ENCODE measurements at regions not wholly inside any gene's neighbourhood (a gene's known extent, or its start where the extent isn't known, plus 50 kb on each side); places are given as distances from the start of the nearest gene placed in this dataset.

- no peak for FAIRE-seq
- no peak for DNase-seq (ENCODE audit: insufficient read length, low spot score)
Observed at GRCh38 chr7:106393564-106394251, 108.9 kb upstream of the NAMPT start.

GRCh38 chr7:106392590-106392989 lies 107.8 kb upstream of the NAMPT start:
- no peak for FAIRE-seq
- DNase-seq (ENCODE audit: insufficient read length, low spot score) = no peak

- FAIRE-seq (no peak), DNase-seq (ENCODE audit: insufficient read length, low spot score) (no peak)
Observed at GRCh38 chr7:106392144-106392543, 107.4 kb upstream of the NAMPT start.

GRCh38 chr7:106386958-106387357 lies 102.2 kb upstream of the NAMPT start:
- DNase-seq (ENCODE audit: insufficient read length, low spot score) = no peak
- no peak for FAIRE-seq

DNA sequence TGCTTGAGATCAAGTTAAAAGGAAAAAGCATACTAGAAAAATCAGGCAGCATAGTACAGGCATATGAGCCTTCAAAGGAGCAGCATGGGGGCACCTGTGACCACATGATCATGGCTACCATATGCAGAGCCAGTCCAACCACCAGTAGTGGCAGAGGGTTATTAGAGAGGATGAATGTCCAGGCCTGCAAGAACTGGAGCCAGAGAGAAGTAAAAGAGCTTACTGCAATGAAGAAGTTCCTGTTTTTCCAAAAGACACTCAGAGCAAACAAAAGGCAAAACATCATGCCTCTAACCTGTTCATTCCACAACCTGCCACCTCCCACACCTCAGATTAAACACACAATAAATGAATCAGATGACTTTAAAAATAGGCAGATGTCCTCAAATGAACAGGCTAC lies 99.6 kb upstream of the NAMPT start:
- DNase-seq (ENCODE audit: insufficient read length, low spot score) = no peak
- no peak for FAIRE-seq

- no peak for DNase-seq (ENCODE audit: insufficient read length, low spot score)
- no peak for FAIRE-seq
Observed at GRCh38 chr7:106382929-106383328, 98.1 kb upstream of the NAMPT start.

- FAIRE-seq = no peak
- no peak for DNase-seq (ENCODE audit: insufficient read length, low spot score)
Observed at GRCh38 chr7:106382129-106382528, 97.3 kb upstream of the NAMPT start.

DNA sequence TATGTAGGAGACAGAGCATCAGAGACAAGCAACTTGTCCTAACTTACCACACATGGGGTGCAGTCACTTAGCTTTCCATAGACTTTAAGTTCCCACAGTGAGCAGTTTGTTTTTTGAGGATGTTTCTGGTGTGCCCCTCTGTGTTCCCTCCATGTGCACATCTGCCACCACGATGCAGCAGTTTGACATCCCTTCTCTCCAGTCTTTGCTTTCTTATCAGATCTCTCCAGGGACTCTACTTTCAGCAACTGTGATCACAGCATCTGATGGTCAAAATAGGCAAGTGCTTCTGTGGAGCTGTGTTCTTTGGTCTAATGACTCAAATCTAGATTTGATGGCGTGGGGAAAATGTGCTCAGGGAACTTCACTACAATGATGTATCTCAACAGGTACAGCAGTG lies 96.5 kb upstream of the NAMPT start:
- no peak for FAIRE-seq

GRCh38 chr7:106377847-106378361 lies 93.1 kb upstream of the NAMPT start:
- FAIRE-seq = no peak
- no peak for DNase-seq (ENCODE audit: insufficient read length, low spot score)

More for the DNA sequence above, 96.5 kb upstream of the NAMPT start:
- no peak for DNase-seq (ENCODE audit: insufficient read length, low spot score)

GRCh38 chr7:106376026-106376799 lies 91.4 kb upstream of the NAMPT start:
- FAIRE-seq (no peak), DNase-seq (ENCODE audit: insufficient read length, low spot score) (no peak)

DNA sequence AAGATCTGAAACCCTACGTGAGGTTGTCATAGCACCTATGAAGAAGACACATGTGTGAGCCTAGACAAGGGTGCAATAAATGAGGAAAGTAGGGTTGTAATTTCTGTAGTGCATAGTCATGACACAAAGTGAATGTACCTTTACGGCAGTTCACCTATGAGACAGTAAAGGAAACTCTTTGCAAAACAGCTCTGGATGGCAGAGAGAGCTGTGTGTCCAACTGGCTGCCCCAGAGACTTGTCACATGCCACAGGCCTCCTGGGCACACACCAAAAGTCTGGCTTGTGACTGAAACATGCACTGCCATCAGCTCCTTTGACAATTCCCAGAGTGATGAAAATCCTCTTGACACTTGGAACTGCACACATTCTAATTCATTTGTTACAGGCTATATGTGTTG lies 90.7 kb upstream of the NAMPT start:
- FAIRE-seq = no peak
- no peak for DNase-seq (ENCODE audit: insufficient read length, low spot score)

DNA sequence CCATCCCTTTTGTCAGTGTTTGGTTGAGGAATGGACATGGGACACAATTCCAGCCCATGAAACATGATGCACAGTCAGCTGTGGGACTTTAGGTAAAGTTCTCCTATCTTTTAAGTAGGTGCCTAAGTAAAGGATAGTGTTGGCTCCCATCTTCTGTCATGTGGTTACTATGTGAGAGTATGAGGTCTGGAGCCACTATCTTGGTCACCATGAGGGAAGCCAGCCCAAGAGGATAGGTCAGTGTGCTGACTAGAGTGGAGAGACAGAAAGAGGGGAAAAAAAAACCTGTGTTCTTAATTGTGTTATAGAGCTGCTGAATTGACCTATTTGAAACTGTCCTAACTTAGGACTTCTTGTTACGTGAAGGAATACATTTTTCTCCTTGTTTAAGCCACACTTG lies 89.7 kb upstream of the NAMPT start:
- DNase-seq (ENCODE audit: insufficient read length, low spot score) (no peak), FAIRE-seq (no peak)

DNA sequence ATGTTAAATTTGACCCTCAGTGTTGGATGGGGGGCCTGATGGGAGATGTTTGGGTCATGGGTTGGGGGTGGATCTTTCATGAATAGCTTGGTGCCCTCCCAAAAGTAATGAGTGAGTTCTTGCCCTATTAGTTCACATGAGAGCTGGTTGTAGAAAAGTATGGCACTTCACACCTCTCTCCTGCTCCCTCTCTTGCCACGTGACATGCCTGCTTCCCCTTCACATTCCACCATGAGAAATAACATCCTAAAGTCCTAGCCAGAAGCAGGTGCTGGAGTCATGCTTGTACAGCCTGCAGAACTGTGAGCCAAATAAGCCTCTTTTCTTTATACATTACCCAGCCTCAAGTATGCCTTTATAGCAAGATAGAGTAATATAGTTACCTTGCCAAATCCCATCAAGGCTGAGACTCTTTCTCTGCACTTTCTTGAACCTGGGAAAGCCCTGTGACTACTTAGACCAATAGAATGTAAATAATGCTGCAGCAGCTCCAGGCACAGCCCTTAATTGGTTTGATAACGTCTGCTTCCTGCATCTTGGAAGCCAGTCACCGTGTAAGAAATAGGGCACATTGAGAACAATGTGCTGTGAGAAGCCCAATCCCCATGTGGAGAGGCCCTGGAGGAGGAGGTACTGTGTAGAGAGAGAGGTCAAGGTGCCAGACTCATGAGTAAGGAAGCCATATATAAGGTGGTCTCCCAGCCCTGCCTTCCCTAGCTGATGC lies 88.0 kb upstream of the NAMPT start:
- DNase-seq (ENCODE audit: insufficient read length, low spot score) (no peak), FAIRE-seq (no peak)

- no peak for DNase-seq (ENCODE audit: insufficient read length, low spot score)
- FAIRE-seq = no peak
Observed at GRCh38 chr7:106372126-106372525, 87.3 kb upstream of the NAMPT start.

- DNase-seq (ENCODE audit: insufficient read length, low spot score) = no peak
- FAIRE-seq = no peak
Observed at GRCh38 chr7:106371629-106372028, 86.8 kb upstream of the NAMPT start.

DNA sequence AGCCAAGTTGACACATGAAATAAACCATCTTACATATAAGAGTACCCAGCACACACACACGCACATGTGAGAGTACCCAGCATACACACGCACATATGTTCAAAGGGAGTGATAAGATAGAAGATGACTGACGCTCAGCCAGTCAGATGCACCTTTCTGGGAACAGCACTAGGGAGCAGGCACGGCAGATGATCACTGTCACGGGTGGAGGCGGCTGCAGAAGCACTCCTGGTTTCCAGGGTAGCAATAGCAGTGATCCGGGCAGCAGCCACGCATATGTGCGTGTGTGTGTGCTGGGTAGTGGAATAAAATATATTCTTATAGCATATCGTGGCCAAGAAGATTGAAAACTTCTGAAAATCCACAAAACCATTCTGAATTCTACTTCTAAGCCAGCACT lies 85.8 kb upstream of the NAMPT start:
- FAIRE-seq = no peak
- no peak for DNase-seq (ENCODE audit: insufficient read length, low spot score)

DNA sequence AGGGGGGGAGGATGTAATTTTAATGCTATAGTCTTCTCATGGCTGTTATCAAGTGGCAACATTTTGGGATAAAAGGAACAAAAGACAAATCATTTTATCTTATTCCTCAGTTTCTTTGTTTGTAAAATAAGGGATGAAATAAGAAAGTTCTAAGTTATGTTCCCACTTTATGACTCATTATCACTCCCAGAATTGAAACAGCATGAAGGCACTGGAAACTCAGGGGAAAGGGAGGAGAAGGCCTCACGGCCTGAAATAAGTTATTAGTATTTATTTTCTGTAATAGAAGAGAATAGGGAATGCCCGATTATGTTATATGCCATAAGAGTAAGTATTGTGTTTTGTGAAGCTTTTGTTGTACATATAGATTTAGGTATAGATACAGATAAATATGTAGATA lies 85.0 kb upstream of the NAMPT start:
- DNase-seq (ENCODE audit: insufficient read length, low spot score) (no peak), FAIRE-seq (no peak)

DNA sequence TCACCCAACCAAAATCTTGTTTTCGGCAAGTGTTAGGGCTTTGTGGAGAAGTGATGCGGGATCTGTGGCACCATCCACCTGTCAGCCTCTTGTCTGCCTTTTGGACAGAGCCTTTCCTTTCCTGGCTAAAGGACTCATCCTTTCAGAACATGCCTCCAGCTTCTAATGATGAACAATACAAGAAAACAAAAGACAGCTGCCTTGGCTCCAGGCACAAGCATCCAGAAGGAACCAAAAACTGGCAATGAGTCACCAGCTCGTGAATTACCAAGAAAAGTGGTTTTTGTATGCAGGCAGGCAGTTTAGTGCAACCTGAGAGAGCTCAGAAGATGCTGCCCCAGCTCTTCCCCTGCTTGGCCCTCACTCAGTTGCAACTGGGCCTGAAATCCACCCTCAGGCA lies 84.6 kb upstream of the NAMPT start:
- DNase-seq (ENCODE audit: insufficient read length, low spot score) (no peak), FAIRE-seq (no peak)

- DNase-seq (ENCODE audit: insufficient read length, low spot score) (no peak), FAIRE-seq (no peak)
Observed at GRCh38 chr7:106367664-106368063, 82.9 kb upstream of the NAMPT start.

GRCh38 chr7:106367018-106367420 lies 82.2 kb upstream of the NAMPT start:
- no peak for FAIRE-seq
- no peak for DNase-seq (ENCODE audit: insufficient read length, low spot score)

DNA sequence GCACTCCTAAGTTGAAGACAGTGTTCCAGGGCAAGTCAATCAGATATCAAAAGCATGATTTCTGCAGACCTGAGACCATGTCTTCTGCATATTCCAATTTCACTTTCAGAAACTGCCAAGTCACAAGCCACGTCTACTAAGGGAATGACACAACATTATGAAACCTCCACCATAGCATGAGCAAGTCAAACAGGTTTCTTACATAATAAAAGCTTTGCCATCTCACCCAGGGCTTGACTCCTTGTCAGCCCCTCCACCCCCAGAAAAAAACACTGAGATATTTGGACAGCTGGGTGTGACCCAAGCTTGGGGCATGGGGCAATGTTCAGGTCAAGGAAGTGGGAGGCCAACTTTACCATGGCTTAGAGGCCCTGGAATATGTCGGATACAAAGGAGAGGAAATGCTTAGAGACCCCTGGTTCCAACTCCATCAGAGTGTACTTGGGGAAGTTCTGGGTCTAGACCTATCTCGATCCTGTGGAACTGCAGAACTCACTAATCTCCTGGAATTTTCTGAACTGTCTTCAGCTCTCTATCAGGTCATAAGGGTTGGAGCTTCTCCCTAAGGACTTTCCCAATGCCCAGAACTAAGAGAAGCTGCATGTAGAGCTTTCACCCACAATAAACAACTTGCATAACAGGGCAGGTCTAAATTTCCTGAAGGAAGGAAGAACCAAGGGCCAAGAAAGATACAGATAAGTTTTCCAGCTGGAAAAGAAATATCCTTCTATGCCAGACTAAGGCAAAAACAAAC lies 80.6 kb upstream of the NAMPT start:
- no peak for FAIRE-seq
- peak; percentile 10 for DNase-seq (ENCODE audit: insufficient read length, low spot score)
